ENCODE measurements at regions not wholly inside any gene's neighbourhood (a gene's known extent, or its start where the extent isn't known, plus 50 kb on each side); places are given as distances from the start of the nearest gene placed in this dataset.

GRCh38 chr5:17403695-17404490, 94.1 kb upstream of the TAF11L2 start:
- DNase-seq, result no peak
- TF ChIP-seq CTCF (IDR thresholded peaks at IDR 0.05; ENCODE audit: borderline replicate concordance, extremely low read depth, insufficient read depth), result no peak

GRCh38 chr5:17405976-17406375, 92.1 kb upstream of the TAF11L2 start:
- no peak for TF ChIP-seq CTCF (IDR thresholded peaks at IDR 0.05; ENCODE audit: borderline replicate concordance, extremely low read depth, insufficient read depth)
- Histone ChIP-seq H3K9me3 (ENCODE audit: control insufficient read depth in 2 of 3, insufficient read depth in 1 of 3, low read length in 3 of 3) (no peaks in the 10 kb centered on the region), H3K27me3 (ENCODE audit: control insufficient read depth, insufficient read depth, low read length) (no peaks in the 10 kb centered on the region), H3K27ac (ENCODE audit: low read depth in 2 of 2, low read length in 2 of 2) (no peak overlapping the region), H3K36me3 (ENCODE audit: control insufficient read depth in 2 of 3, insufficient read depth in 3 of 3, low read length in 3 of 3) (no peaks in the 10 kb centered on the region), H3K4me3 (ENCODE audit: low read length in 3 of 3) (no peak overlapping the region), H3K9ac (ENCODE audit: low read length in 3 of 3) (no peak overlapping the region), H3K4me1 (ENCODE audit: control insufficient read depth in 2 of 3, insufficient read depth in 2 of 3, low read depth in 1 of 3, low read length in 3 of 3) (no peaks in the 10 kb centered on the region)
- no peak for DNase-seq
- intact Hi-C loops (cut with DNase I), result no loop called here
- no peak for FAIRE-seq

More at GRCh38 chr5:17403695-17404490, 94.1 kb upstream of the TAF11L2 start:
- no peak for FAIRE-seq
- H3K9ac ChIP-seq (ENCODE audit: low read length in 3 of 3), result no peak overlapping the region
- no peak overlapping the region for H3K4me3 ChIP-seq (ENCODE audit: low read length in 3 of 3)
- H3K9me3 ChIP-seq (ENCODE audit: control insufficient read depth in 2 of 3, insufficient read depth in 1 of 3, low read length in 3 of 3), result no peaks in the 10 kb centered on the region
- H3K4me1 ChIP-seq (ENCODE audit: control insufficient read depth in 2 of 3, insufficient read depth in 2 of 3, low read depth in 1 of 3, low read length in 3 of 3), result no peaks in the 10 kb centered on the region
- no peak overlapping the region for H3K27ac ChIP-seq (ENCODE audit: low read depth in 2 of 2, low read length in 2 of 2)
- H3K36me3 ChIP-seq (ENCODE audit: control insufficient read depth in 2 of 3, insufficient read depth in 3 of 3, low read length in 3 of 3), result no peaks in the 10 kb centered on the region
- intact Hi-C loops (cut with DNase I), result no loop called here
- H3K27me3 ChIP-seq (ENCODE audit: control insufficient read depth, insufficient read depth, low read length), result no peaks in the 10 kb centered on the region

- DNase-seq (no peak), FAIRE-seq (no peak)
- Histone ChIP-seq H3K9me3 (ENCODE audit: control insufficient read depth in 2 of 3, insufficient read depth in 1 of 3, low read length in 3 of 3) (no peaks in the 10 kb centered on the region), H3K36me3 (ENCODE audit: control insufficient read depth in 2 of 3, insufficient read depth in 3 of 3, low read length in 3 of 3) (no peaks in the 10 kb centered on the region), H3K4me3 (ENCODE audit: low read length in 3 of 3) (no peak overlapping the region), H3K4me1 (ENCODE audit: control insufficient read depth in 2 of 3, insufficient read depth in 2 of 3, low read depth in 1 of 3, low read length in 3 of 3) (no peaks in the 10 kb centered on the region), H3K27ac (ENCODE audit: low read depth in 2 of 2, low read length in 2 of 2) (no peak overlapping the region), H3K27me3 (ENCODE audit: control insufficient read depth, insufficient read depth, low read length) (no peaks in the 10 kb centered on the region), H3K9ac (ENCODE audit: low read length in 3 of 3) (no peak overlapping the region)
- intact Hi-C loops (cut with DNase I), result no loop called here
- TF ChIP-seq CTCF (IDR thresholded peaks at IDR 0.05; ENCODE audit: borderline replicate concordance, extremely low read depth, insufficient read depth), result no peak
These were observed 91.6 kb upstream of the TAF11L2 start for GRCh38 chr5:17406423-17406838.
